ENCODE measurements at regions not wholly inside any gene's neighbourhood (a gene's known extent, or its start where the extent isn't known, plus 50 kb on each side); places are given as distances from the start of the nearest gene placed in this dataset.

DNA sequence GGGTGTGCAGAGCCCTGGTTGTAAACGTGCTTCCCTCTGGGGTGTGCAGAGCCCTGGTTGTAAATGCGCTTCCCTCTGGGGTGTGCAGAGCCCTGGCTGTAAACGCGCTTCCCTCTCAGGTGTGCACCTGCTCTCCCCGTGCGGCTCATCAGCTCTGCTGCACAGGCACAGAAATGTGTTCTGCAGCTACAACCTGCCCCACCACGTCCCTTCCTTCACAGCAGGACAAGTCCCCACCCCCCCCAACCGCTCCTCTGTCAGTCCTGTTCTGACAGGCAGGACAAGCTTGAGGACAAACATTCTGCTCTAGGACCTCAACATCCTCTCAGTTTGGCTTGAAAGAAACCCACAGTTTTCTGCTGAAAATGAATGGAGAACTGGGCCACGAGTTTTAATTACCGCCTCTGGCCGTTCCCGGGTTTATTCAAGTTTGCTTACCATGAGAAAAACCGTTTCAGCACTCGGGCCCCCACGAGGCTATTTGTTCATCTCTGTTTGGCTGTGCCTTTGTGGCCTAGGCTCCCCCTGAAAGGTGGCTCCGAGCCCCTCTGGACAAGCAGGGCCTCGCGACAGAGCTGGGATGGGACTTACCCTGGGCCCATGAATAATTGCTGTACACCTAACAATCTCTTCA is 81.0 kb upstream of the ASB18 start:
- Histone ChIP-seq H3K4me3 (ENCODE audit: low read length) (no peak overlapping the region), H3K27me3 (ENCODE audit: insufficient read depth, low read depth, low read length) (no peaks in the 10 kb centered on the region), H3K36me3 (ENCODE audit: insufficient read depth, low read length) (no peaks in the 10 kb centered on the region), H2AFZ (ENCODE audit: low read depth, low read length) (no peak overlapping the region), H3K79me2 (replicated peaks; ENCODE audit: insufficient read depth, low read length) (no peaks in the 10 kb centered on the region), H3F3A (ENCODE audit: insufficient read depth, low read length, poor library complexity, severe bottlenecking) (no peaks in the 10 kb centered on the region), H4K20me1 (ENCODE audit: insufficient read depth) (no peaks in the 10 kb centered on the region), H3K27ac (ENCODE audit: low read length) (no peak overlapping the region), H3K9ac (ENCODE audit: low read length) (no peak overlapping the region), H3K9me2 (ENCODE audit: insufficient read depth, low read length) (no peaks in the 10 kb centered on the region), H3K4me2 (ENCODE audit: low read length) (no peak overlapping the region), H3K9me3 (ENCODE audit: low read length) (no peaks in the 10 kb centered on the region)
- TF ChIP-seq MXI1 (conservative IDR thresholded peaks at IDR 0.05; ENCODE audit: poor library complexity, severe bottlenecking) = no peak
- TF ChIP-seq EZH2 (IDR thresholded peaks at IDR 0.05; ENCODE audit: borderline replicate concordance, insufficient read depth, low read length, poor library complexity, severe bottlenecking) = no peak
- TF ChIP-seq EP300 (conservative IDR thresholded peaks at IDR 0.05; ENCODE audit: poor library complexity, severe bottlenecking) = no peak
- TF ChIP-seq SMC3 (conservative IDR thresholded peaks at IDR 0.05; ENCODE audit: poor library complexity) = no peak
- TF ChIP-seq, protein P1, sequence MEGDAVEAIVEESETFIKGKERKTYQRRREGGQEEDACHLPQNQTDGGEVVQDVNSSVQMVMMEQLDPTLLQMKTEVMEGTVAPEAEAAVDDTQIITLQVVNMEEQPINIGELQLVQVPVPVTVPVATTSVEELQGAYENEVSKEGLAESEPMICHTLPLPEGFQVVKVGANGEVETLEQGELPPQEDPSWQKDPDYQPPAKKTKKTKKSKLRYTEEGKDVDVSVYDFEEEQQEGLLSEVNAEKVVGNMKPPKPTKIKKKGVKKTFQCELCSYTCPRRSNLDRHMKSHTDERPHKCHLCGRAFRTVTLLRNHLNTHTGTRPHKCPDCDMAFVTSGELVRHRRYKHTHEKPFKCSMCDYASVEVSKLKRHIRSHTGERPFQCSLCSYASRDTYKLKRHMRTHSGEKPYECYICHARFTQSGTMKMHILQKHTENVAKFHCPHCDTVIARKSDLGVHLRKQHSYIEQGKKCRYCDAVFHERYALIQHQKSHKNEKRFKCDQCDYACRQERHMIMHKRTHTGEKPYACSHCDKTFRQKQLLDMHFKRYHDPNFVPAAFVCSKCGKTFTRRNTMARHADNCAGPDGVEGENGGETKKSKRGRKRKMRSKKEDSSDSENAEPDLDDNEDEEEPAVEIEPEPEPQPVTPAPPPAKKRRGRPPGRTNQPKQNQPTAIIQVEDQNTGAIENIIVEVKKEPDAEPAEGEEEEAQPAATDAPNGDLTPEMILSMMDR (IDR thresholded peaks at IDR 0.05; ENCODE audit: poor library complexity, severe bottlenecking) = no peak
- TF ChIP-seq, protein P2, sequence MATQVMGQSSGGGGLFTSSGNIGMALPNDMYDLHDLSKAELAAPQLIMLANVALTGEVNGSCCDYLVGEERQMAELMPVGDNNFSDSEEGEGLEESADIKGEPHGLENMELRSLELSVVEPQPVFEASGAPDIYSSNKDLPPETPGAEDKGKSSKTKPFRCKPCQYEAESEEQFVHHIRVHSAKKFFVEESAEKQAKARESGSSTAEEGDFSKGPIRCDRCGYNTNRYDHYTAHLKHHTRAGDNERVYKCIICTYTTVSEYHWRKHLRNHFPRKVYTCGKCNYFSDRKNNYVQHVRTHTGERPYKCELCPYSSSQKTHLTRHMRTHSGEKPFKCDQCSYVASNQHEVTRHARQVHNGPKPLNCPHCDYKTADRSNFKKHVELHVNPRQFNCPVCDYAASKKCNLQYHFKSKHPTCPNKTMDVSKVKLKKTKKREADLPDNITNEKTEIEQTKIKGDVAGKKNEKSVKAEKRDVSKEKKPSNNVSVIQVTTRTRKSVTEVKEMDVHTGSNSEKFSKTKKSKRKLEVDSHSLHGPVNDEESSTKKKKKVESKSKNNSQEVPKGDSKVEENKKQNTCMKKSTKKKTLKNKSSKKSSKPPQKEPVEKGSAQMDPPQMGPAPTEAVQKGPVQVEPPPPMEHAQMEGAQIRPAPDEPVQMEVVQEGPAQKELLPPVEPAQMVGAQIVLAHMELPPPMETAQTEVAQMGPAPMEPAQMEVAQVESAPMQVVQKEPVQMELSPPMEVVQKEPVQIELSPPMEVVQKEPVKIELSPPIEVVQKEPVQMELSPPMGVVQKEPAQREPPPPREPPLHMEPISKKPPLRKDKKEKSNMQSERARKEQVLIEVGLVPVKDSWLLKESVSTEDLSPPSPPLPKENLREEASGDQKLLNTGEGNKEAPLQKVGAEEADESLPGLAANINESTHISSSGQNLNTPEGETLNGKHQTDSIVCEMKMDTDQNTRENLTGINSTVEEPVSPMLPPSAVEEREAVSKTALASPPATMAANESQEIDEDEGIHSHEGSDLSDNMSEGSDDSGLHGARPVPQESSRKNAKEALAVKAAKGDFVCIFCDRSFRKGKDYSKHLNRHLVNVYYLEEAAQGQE (IDR thresholded peaks at IDR 0.05; ENCODE audit: borderline replicate concordance) = no peak
- TF ChIP-seq TAF1 (IDR thresholded peaks at IDR 0.05; ENCODE audit: low read depth) = no peak
- no peak for TF ChIP-seq RAD21 (conservative IDR thresholded peaks at IDR 0.05)
- no peak for TF ChIP-seq POLR2AphosphoS5 (IDR thresholded peaks at IDR 0.05)

DNA sequence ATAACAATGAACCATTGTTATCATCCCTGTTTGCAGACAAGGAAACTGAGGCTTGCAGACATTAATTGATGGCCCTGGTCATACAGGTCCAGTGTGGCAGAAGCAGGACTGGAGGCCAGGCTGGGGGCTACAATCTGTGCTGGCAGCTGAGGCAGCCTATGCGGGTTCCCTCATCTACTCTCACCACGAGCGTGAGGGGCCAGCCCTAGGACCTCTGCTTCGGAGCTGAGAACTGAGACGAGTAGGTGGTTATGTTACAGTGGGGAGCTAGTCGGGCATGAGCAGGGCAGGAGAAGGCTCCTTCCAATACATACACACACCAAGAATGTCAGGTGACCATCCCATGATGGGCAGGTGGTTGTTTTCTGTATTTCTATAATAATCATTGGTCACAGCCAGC is 82.2 kb upstream of the ASB18 start:
- H3K9ac ChIP-seq (ENCODE audit: low read length) = no peak overlapping the region
- H3K9me2 ChIP-seq (ENCODE audit: insufficient read depth, low read length) = no peaks in the 10 kb centered on the region
- H3K36me3 ChIP-seq (ENCODE audit: insufficient read depth, low read length) = no peaks in the 10 kb centered on the region
- H3K79me2 ChIP-seq (replicated peaks; ENCODE audit: insufficient read depth, low read length) = no peaks in the 10 kb centered on the region
- TF ChIP-seq SMC3 (conservative IDR thresholded peaks at IDR 0.05; ENCODE audit: poor library complexity) (no peak), RAD21 (conservative IDR thresholded peaks at IDR 0.05) (no peak), TAF1 (IDR thresholded peaks at IDR 0.05; ENCODE audit: low read depth) (no peak), MXI1 (conservative IDR thresholded peaks at IDR 0.05; ENCODE audit: poor library complexity, severe bottlenecking) (no peak), EZH2 (IDR thresholded peaks at IDR 0.05; ENCODE audit: borderline replicate concordance, insufficient read depth, low read length, poor library complexity, severe bottlenecking) (no peak), POLR2AphosphoS5 (IDR thresholded peaks at IDR 0.05) (no peak), EP300 (conservative IDR thresholded peaks at IDR 0.05; ENCODE audit: poor library complexity, severe bottlenecking) (no peak)
- TF ChIP-seq, protein P2 (IDR thresholded peaks at IDR 0.05; ENCODE audit: borderline replicate concordance) = no peak
- TF ChIP-seq, protein P1 (IDR thresholded peaks at IDR 0.05; ENCODE audit: poor library complexity, severe bottlenecking) = no peak
- no peak overlapping the region for H3K27ac ChIP-seq (ENCODE audit: low read length)
- no peak overlapping the region for H3K4me2 ChIP-seq (ENCODE audit: low read length)
- no peaks in the 10 kb centered on the region for H3K27me3 ChIP-seq (ENCODE audit: insufficient read depth, low read depth, low read length)
- no peak overlapping the region for H2AFZ ChIP-seq (ENCODE audit: low read depth, low read length)
- no peaks in the 10 kb centered on the region for H3K9me3 ChIP-seq (ENCODE audit: low read length)
- no peak overlapping the region for H3K4me3 ChIP-seq (ENCODE audit: low read length)
- H4K20me1 ChIP-seq (ENCODE audit: insufficient read depth) = no peaks in the 10 kb centered on the region
- no peaks in the 10 kb centered on the region for H3F3A ChIP-seq (ENCODE audit: insufficient read depth, low read length, poor library complexity, severe bottlenecking)

All from neural cell (in vitro differentiated cells).